Skeletal muscle satellite cell (primary cell): ENCODE measurements at regions not wholly inside any gene's neighbourhood (a gene's known extent, or its start where the extent isn't known, plus 50 kb on each side); places are given as distances from the start of the nearest gene placed in this dataset.
"Not testable (repeated sequence)": the region's sequence is repeated elsewhere in the genome, so short reads cannot be mapped to it uniquely, and the experiment has no call there.

Experiments
- H3K27me3 ChIP-seq: 2 replicates; pipeline ENCODE4 v1.7.0; 2013; ENCODE audit warnings: low read length; ENCODE audit not compliant: control insufficient read depth, insufficient read depth
- H3K36me3 ChIP-seq: 2 replicates; pipeline ENCODE4 v1.7.0; 2013; ENCODE audit warnings: mild to moderate bottlenecking, control low read depth, low read length; ENCODE audit not compliant: insufficient read depth
- H3K4me1 ChIP-seq: 2 replicates; pipeline ENCODE4 v1.7.0; 2013; ENCODE audit warnings: low read length; ENCODE audit not compliant: control insufficient read depth, insufficient read depth
- H3K4me2 ChIP-seq: 2 replicates; pipeline ENCODE4 v1.7.0; 2013; ENCODE audit warnings: mild to moderate bottlenecking, low read length
- H3K4me3 ChIP-seq: 2 replicates; pipeline ENCODE4 v1.7.0; 2013; ENCODE audit warnings: low read length
- H3K9ac ChIP-seq: 2 replicates; pipeline ENCODE4 v1.7.0; 2013; ENCODE audit warnings: mild to moderate bottlenecking, low read depth, low read length, moderate library complexity
- H3K9me3 ChIP-seq: replicated peaks from 2 replicates; pipeline ENCODE4 v1.7.0; 2013; ENCODE audit warnings: mild to moderate bottlenecking, control low read depth, low read length

GRCh38 chr2:192675681-192676080 is 480.9 kb upstream of the TMEFF2 start:
- no peaks in the 10 kb centered on the region for H3K9me3 ChIP-seq
- no peak overlapping the region for H3K9ac ChIP-seq
- no peaks in the 10 kb centered on the region for H3K36me3 ChIP-seq
- no peaks in the 10 kb centered on the region for H3K27me3 ChIP-seq
- no peaks in the 10 kb centered on the region for H3K4me1 ChIP-seq
- no peak overlapping the region for H3K4me2 ChIP-seq
- H3K4me3 ChIP-seq: no peak overlapping the region

GRCh38 chr2:192669505-192670091 is 474.9 kb upstream of the TMEFF2 start:
- H3K4me3 ChIP-seq: no peak overlapping the region
- no peaks in the 10 kb centered on the region for H3K27me3 ChIP-seq
- H3K4me1 ChIP-seq: no peaks in the 10 kb centered on the region
- no peak overlapping the region for H3K9ac ChIP-seq
- H3K36me3 ChIP-seq: no peaks in the 10 kb centered on the region
- no peaks in the 10 kb centered on the region for H3K9me3 ChIP-seq
- peak overlapping the region; percentile 33 for H3K4me2 ChIP-seq

GRCh38 chr2:192660555-192660954 is 465.8 kb upstream of the TMEFF2 start:
- not testable (repeated sequence) for H3K4me1 ChIP-seq, H3K4me3 ChIP-seq, H3K36me3 ChIP-seq, H3K27me3 ChIP-seq, H3K9me3 ChIP-seq, H3K9ac ChIP-seq, H3K4me2 ChIP-seq

- no peaks in the 10 kb centered on the region for H3K4me1 ChIP-seq
- H3K9me3 ChIP-seq: no peaks in the 10 kb centered on the region
- H3K4me2 ChIP-seq: no peak overlapping the region
- H3K4me3 ChIP-seq: no peak overlapping the region
- H3K36me3 ChIP-seq: no peaks in the 10 kb centered on the region
- no peak overlapping the region for H3K9ac ChIP-seq
- no peaks in the 10 kb centered on the region for H3K27me3 ChIP-seq
Measured at GRCh38 chr2:192657362-192657761, 462.6 kb upstream of the TMEFF2 start.

- Histone ChIP-seq H3K4me3 (no peak overlapping the region), H3K9me3 (no peaks in the 10 kb centered on the region), H3K4me1 (no peaks in the 10 kb centered on the region), H3K36me3 (no peaks in the 10 kb centered on the region), H3K4me2 (no peak overlapping the region), H3K27me3 (no peaks in the 10 kb centered on the region), H3K9ac (no peak overlapping the region)
Measured at GRCh38 chr2:192655916-192656315, 461.2 kb upstream of the TMEFF2 start.

- Histone ChIP-seq H3K9me3 (no peaks in the 10 kb centered on the region), H3K36me3 (no peaks in the 10 kb centered on the region), H3K27me3 (no peaks in the 10 kb centered on the region), H3K9ac (no peak overlapping the region), H3K4me2 (no peak overlapping the region), H3K4me1 (no peaks in the 10 kb centered on the region), H3K4me3 (no peak overlapping the region)
Measured at GRCh38 chr2:192645811-192646598, 451.3 kb upstream of the TMEFF2 start.

- Histone ChIP-seq H3K27me3 (no peaks in the 10 kb centered on the region), H3K4me3 (no peak overlapping the region), H3K4me1 (no peaks in the 10 kb centered on the region), H3K36me3 (no peaks in the 10 kb centered on the region), H3K9ac (no peak overlapping the region), H3K4me2 (no peak overlapping the region), H3K9me3 (no peaks in the 10 kb centered on the region)
Measured at GRCh38 chr2:192634557-192634956, 439.8 kb upstream of the TMEFF2 start.

- no peaks in the 10 kb centered on the region for H3K9me3 ChIP-seq
- no peaks in the 10 kb centered on the region for H3K36me3 ChIP-seq
- H3K4me3 ChIP-seq: no peak overlapping the region
- no peak overlapping the region for H3K9ac ChIP-seq
- H3K4me1 ChIP-seq: no peaks in the 10 kb centered on the region
- no peaks in the 10 kb centered on the region for H3K27me3 ChIP-seq
- H3K4me2 ChIP-seq: no peak overlapping the region
Measured at GRCh38 chr2:192628017-192628416, 433.3 kb upstream of the TMEFF2 start.

GRCh38 chr2:192615105-192615504 is 420.4 kb upstream of the TMEFF2 start:
- Histone ChIP-seq H3K4me1 (no peaks in the 10 kb centered on the region), H3K9ac (no peak overlapping the region), H3K27me3 (no peaks in the 10 kb centered on the region), H3K36me3 (no peaks in the 10 kb centered on the region), H3K9me3 (no peaks in the 10 kb centered on the region), H3K4me3 (no peak overlapping the region), H3K4me2 (no peak overlapping the region)

- Histone ChIP-seq H3K9ac (no peak overlapping the region), H3K27me3 (no peaks in the 10 kb centered on the region), H3K36me3 (no peaks in the 10 kb centered on the region), H3K4me2 (no peak overlapping the region), H3K4me1 (no peaks in the 10 kb centered on the region), H3K4me3 (no peak overlapping the region), H3K9me3 (no peaks in the 10 kb centered on the region)
Measured at GRCh38 chr2:192604295-192604694, 409.6 kb upstream of the TMEFF2 start.

GRCh38 chr2:192598649-192599048 is 403.9 kb upstream of the TMEFF2 start:
- H3K4me1 ChIP-seq, H3K36me3 ChIP-seq, H3K4me2 ChIP-seq, H3K9me3 ChIP-seq, H3K4me3 ChIP-seq, H3K27me3 ChIP-seq, H3K9ac ChIP-seq: not testable (repeated sequence)

GRCh38 chr2:192593561-192593960 is 398.8 kb upstream of the TMEFF2 start:
- H3K9me3 ChIP-seq: no peaks in the 10 kb centered on the region
- no peak overlapping the region for H3K4me3 ChIP-seq
- H3K27me3 ChIP-seq: no peaks in the 10 kb centered on the region
- no peaks in the 10 kb centered on the region for H3K4me1 ChIP-seq
- H3K4me2 ChIP-seq: no peak overlapping the region
- H3K9ac ChIP-seq: no peak overlapping the region
- H3K36me3 ChIP-seq: no peaks in the 10 kb centered on the region
